ENCODE measurements at regions not wholly inside any gene's neighbourhood (a gene's known extent, or its start where the extent isn't known, plus 50 kb on each side); places are given as distances from the start of the nearest gene placed in this dataset.

GRCh38 chr11:34749666-34750659 lies 129.1 kb downstream of the EHF start (continued):
- TF ChIP-seq EP300 (IDR thresholded peaks at IDR 0.05; ENCODE audit: borderline replicate concordance in 1 of 2, low read depth in 1 of 2, low read length in 1 of 2) (no peak), TCF12 (IDR thresholded peaks at IDR 0.05) (no peak), CTCF (IDR thresholded peaks at IDR 0.05) (no peak), NRF1 (IDR thresholded peaks at IDR 0.05; ENCODE audit: low read depth, low read length) (no peak), YY1 (IDR thresholded peaks at IDR 0.05; ENCODE audit: low read depth) (no peak)

- ChIA-PET POLR2A (no interaction called here), CTCF (no interaction called here)
- Histone ChIP-seq H3K36me3 (replicated peaks in 1 of 2; ENCODE audit: control insufficient read depth in 1 of 2, insufficient read depth in 2 of 2, low read length in 1 of 2) (no peaks in the 10 kb centered on the region), H3K9me2 (no peaks in the 10 kb centered on the region), H3K4me3 (ENCODE audit: low read depth in 2 of 2, low read length in 1 of 2) (no peak overlapping the region), H3K9me3 (no peaks in the 10 kb centered on the region), H3K27ac (ENCODE audit: low read depth in 2 of 2, low read length in 1 of 2) (no peak overlapping the region), H3K9ac (no peak overlapping the region), H3K4me1 (ENCODE audit: control insufficient read depth in 1 of 2, insufficient read depth in 2 of 2, low read depth in 1 of 2, low read length in 1 of 2) (no peaks in the 10 kb centered on the region), H2AFZ (ENCODE audit: low read depth) (no peak overlapping the region), H3K27me3 (ENCODE audit: insufficient read depth) (peaks cover 11% of the 10 kb centered on the region; the same call in 1 of the 2 replicates), H3F3A (replicated peaks; ENCODE audit: insufficient read depth) (no peaks in the 10 kb centered on the region), H3K79me2 (ENCODE audit: insufficient read depth) (no peaks in the 10 kb centered on the region), H4K20me1 (ENCODE audit: insufficient read depth) (no peaks in the 10 kb centered on the region), H3K4me2 (no peak overlapping the region)
- TF ChIP-seq TAF1 (IDR thresholded peaks at IDR 0.05; ENCODE audit: borderline replicate concordance, low read depth, low read length), result no peak
- TF ChIP-seq MXI1 (IDR thresholded peaks at IDR 0.05; ENCODE audit: low read depth, low read length), result no peak
- no peak for DNase-seq
- WGBS (ENCODE audit: low lambda C conversion rate), result 54% methylated on average over 3 of the region's 3 CpGs
Observed at GRCh38 chr11:34748036-34748435, 127.1 kb downstream of the EHF start.

GRCh38 chr11:34747251-34747650 lies 126.4 kb downstream of the EHF start:
- WGBS (ENCODE audit: low lambda C conversion rate), result 5% methylated on average over 3 of the region's 3 CpGs
- DNase-seq, result no peak
- Histone ChIP-seq H3K9me2 (no peaks in the 10 kb centered on the region), H4K20me1 (ENCODE audit: insufficient read depth) (no peaks in the 10 kb centered on the region), H3K9me3 (no peaks in the 10 kb centered on the region), H2AFZ (ENCODE audit: low read depth) (no peak overlapping the region), H3K4me2 (no peak overlapping the region), H3K27me3 (ENCODE audit: insufficient read depth) (peaks cover 11% of the 10 kb centered on the region; the same call in 1 of the 2 replicates), H3F3A (replicated peaks; ENCODE audit: insufficient read depth) (no peaks in the 10 kb centered on the region), H3K4me3 (ENCODE audit: low read depth in 2 of 2, low read length in 1 of 2) (no peak overlapping the region), H3K9ac (no peak overlapping the region), H3K36me3 (replicated peaks in 1 of 2; ENCODE audit: control insufficient read depth in 1 of 2, insufficient read depth in 2 of 2, low read length in 1 of 2) (no peaks in the 10 kb centered on the region), H3K79me2 (ENCODE audit: insufficient read depth) (no peaks in the 10 kb centered on the region), H3K4me1 (ENCODE audit: control insufficient read depth in 1 of 2, insufficient read depth in 2 of 2, low read depth in 1 of 2, low read length in 1 of 2) (no peaks in the 10 kb centered on the region), H3K27ac (ENCODE audit: low read depth in 2 of 2, low read length in 1 of 2) (no peak overlapping the region)
- ChIA-PET POLR2A (no interaction called here), CTCF (no interaction called here)
- no peak for TF ChIP-seq RCOR1 (IDR thresholded peaks at IDR 0.05; ENCODE audit: low read length)
- TF ChIP-seq YY1 (IDR thresholded peaks at IDR 0.05; ENCODE audit: low read depth), result no peak
- no peak for TF ChIP-seq FOSL2 (IDR thresholded peaks at IDR 0.05; ENCODE audit: borderline replicate concordance, low read depth)
- TF ChIP-seq RXRA (IDR thresholded peaks at IDR 0.05; ENCODE audit: borderline replicate concordance, low read depth), result no peak
- no peak for TF ChIP-seq CHD2 (IDR thresholded peaks at IDR 0.05; ENCODE audit: low read length, partially characterized antibody)
- no peak for TF ChIP-seq FOXM1 (IDR thresholded peaks at IDR 0.05; ENCODE audit: low read depth)
- no peak for TF ChIP-seq PBX3 (IDR thresholded peaks at IDR 0.05)
- no peak for TF ChIP-seq IRF3 (IDR thresholded peaks at IDR 0.05; ENCODE audit: low read depth, low read length)
- no peak for TF ChIP-seq NRF1 (IDR thresholded peaks at IDR 0.05; ENCODE audit: low read depth, low read length)
- no peak for TF ChIP-seq USF2 (IDR thresholded peaks at IDR 0.05; ENCODE audit: borderline replicate concordance, low read depth, low read length)
- no peak for TF ChIP-seq MXI1 (IDR thresholded peaks at IDR 0.05; ENCODE audit: low read depth, low read length)
- TF ChIP-seq USF1 (IDR thresholded peaks at IDR 0.05; ENCODE audit: borderline replicate concordance, low read depth), result no peak
- TF ChIP-seq JUND (IDR thresholded peaks at IDR 0.05), result no peak
- TF ChIP-seq NFIC (IDR thresholded peaks at IDR 0.05; ENCODE audit: borderline replicate concordance), result no peak
